Ammon's horn (tissue), 1 donor: ENCODE measurements at regions not wholly inside any gene's neighbourhood (a gene's known extent, or its start where the extent isn't known, plus 50 kb on each side); places are given as distances from the start of the nearest gene placed in this dataset.

Source experiments
- DNase-seq: peaks from one replicate; pipeline ENCODE4 v3.0.0-alpha.2; 2016; ENCODE audit warnings: low spot score

- DNase-seq, result no peak
These were observed 231.1 kb upstream of the CA10 start for GRCh38 chr17:52389632-52390031.

GRCh38 chr17:52388941-52389340 lies 230.4 kb upstream of the CA10 start:
- no peak for DNase-seq

- no peak for DNase-seq
These were observed 226.2 kb upstream of the CA10 start for GRCh38 chr17:52384695-52385094.

- DNase-seq, result peak; percentile 84
These were observed 225.1 kb upstream of the CA10 start for GRCh38 chr17:52383493-52384100.

- no peak for DNase-seq
These were observed 220.3 kb upstream of the CA10 start for GRCh38 chr17:52378860-52379259.

- DNase-seq, result no peak
These were observed 217.6 kb upstream of the CA10 start for GRCh38 chr17:52376137-52376536.

GRCh38 chr17:52368886-52369285 lies 210.4 kb upstream of the CA10 start:
- no peak for DNase-seq

- DNase-seq, result no peak
These were observed 199.3 kb upstream of the CA10 start for GRCh38 chr17:52357854-52358253.

- no peak for DNase-seq
These were observed 178.3 kb upstream of the CA10 start for GRCh38 chr17:52336796-52337195.

- DNase-seq, result no peak
These were observed 147.8 kb upstream of the CA10 start for GRCh38 chr17:52306314-52306713.

GRCh38 chr17:52298881-52299280 lies 140.4 kb upstream of the CA10 start:
- DNase-seq, result no peak

GRCh38 chr17:52297230-52298010 lies 138.9 kb upstream of the CA10 start:
- no peak for DNase-seq

- no peak for DNase-seq
These were observed 135.8 kb upstream of the CA10 start for GRCh38 chr17:52294301-52294700.

- DNase-seq, result no peak
These were observed 129.1 kb upstream of the CA10 start for GRCh38 chr17:52287611-52288010.

- DNase-seq, result no peak
These were observed 125.4 kb upstream of the CA10 start for GRCh38 chr17:52283872-52284271.

GRCh38 chr17:52276381-52277008 lies 118.0 kb upstream of the CA10 start:
- DNase-seq, result no peak

- no peak for DNase-seq
These were observed 113.3 kb upstream of the CA10 start for GRCh38 chr17:52271781-52272180.

GRCh38 chr17:52255347-52255746 lies 96.8 kb upstream of the CA10 start:
- DNase-seq, result no peak

GRCh38 chr17:52244689-52245088 lies 86.2 kb upstream of the CA10 start:
- DNase-seq, result no peak

GRCh38 chr17:52242268-52242667 lies 83.8 kb upstream of the CA10 start:
- no peak for DNase-seq

GRCh38 chr17:52237151-52237550 lies 78.6 kb upstream of the CA10 start:
- DNase-seq, result no peak

- peak; percentile 30 for DNase-seq
These were observed 77.0 kb upstream of the CA10 start for GRCh38 chr17:52235516-52235915.

GRCh38 chr17:52233632-52234031 lies 75.1 kb upstream of the CA10 start:
- no peak for DNase-seq
